ENCODE measurements at regions not wholly inside any gene's neighbourhood (a gene's known extent, or its start where the extent isn't known, plus 50 kb on each side); places are given as distances from the start of the nearest gene placed in this dataset.

- H3K9me3 ChIP-seq (ENCODE audit: insufficient read depth, low read length), result no peaks in the 10 kb centered on the region
- no peaks in the 10 kb centered on the region for H3K4me1 ChIP-seq (ENCODE audit: insufficient read depth, insufficient read length)
- H3K4me3 ChIP-seq (ENCODE audit: insufficient read length, low read depth), result no peak overlapping the region
- no peak for DNase-seq (ENCODE audit: low read depth, low spot score)
- no peaks in the 10 kb centered on the region for H3K27me3 ChIP-seq (ENCODE audit: insufficient read depth, insufficient read length)
- no peak overlapping the region for H3K9ac ChIP-seq (ENCODE audit: insufficient read length, low read depth)
- TF ChIP-seq SUZ12 (IDR thresholded peaks at IDR 0.05; ENCODE audit: extremely low read depth, insufficient read depth, insufficient read length) (no peak), YY1 (IDR thresholded peaks at IDR 0.05; ENCODE audit: insufficient read depth, insufficient read length) (no peak), ZNF274 (IDR thresholded peaks at IDR 0.05; ENCODE audit: low read depth, low read length) (no peak)
- no peaks in the 10 kb centered on the region for H3K36me3 ChIP-seq (ENCODE audit: insufficient read depth, insufficient read length, low read length)
Measured at GRCh38 chr7:108724251-108725100, 154.8 kb downstream of the DNAJB9 start.

DNA sequence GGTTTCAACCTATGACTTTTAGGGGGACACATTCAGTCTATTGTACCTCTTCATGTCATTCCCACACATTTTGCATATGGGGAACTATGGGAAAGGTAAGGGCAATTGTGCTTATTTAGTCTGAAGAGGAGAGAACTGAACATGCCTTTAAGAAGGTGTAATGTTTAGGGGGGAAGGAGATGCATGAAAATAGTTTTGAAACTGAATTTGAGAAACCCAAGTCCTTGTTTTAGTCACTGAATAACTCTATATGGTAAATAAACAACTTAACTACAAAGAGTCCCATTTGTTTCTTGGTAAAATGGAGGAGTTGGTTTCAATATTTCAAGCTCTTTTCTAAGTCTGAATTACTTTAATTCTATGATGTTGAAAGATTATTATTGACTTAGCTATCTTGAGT lies 166.1 kb downstream of the DNAJB9 start:
- H3K27me3 ChIP-seq (ENCODE audit: insufficient read depth, insufficient read length), result no peaks in the 10 kb centered on the region
- DNase-seq (ENCODE audit: low read depth, low spot score), result no peak
- H3K9ac ChIP-seq (ENCODE audit: insufficient read length, low read depth), result no peak overlapping the region
- H3K4me3 ChIP-seq (ENCODE audit: insufficient read length, low read depth), result no peak overlapping the region
- no peaks in the 10 kb centered on the region for H3K36me3 ChIP-seq (ENCODE audit: insufficient read depth, insufficient read length, low read length)
- no peaks in the 10 kb centered on the region for H3K9me3 ChIP-seq (ENCODE audit: insufficient read depth, low read length)
- H3K4me1 ChIP-seq (ENCODE audit: insufficient read depth, insufficient read length), result no peaks in the 10 kb centered on the region
- TF ChIP-seq SUZ12 (IDR thresholded peaks at IDR 0.05; ENCODE audit: extremely low read depth, insufficient read depth, insufficient read length) (no peak), ZNF274 (IDR thresholded peaks at IDR 0.05; ENCODE audit: low read depth, low read length) (no peak), YY1 (IDR thresholded peaks at IDR 0.05; ENCODE audit: insufficient read depth, insufficient read length) (no peak)

- Histone ChIP-seq H3K9me3 (ENCODE audit: insufficient read depth, low read length) (no peaks in the 10 kb centered on the region), H3K27me3 (ENCODE audit: insufficient read depth, insufficient read length) (no peaks in the 10 kb centered on the region), H3K9ac (ENCODE audit: insufficient read length, low read depth) (no peak overlapping the region), H3K4me1 (ENCODE audit: insufficient read depth, insufficient read length) (no peaks in the 10 kb centered on the region), H3K4me3 (ENCODE audit: insufficient read length, low read depth) (no peak overlapping the region), H3K36me3 (ENCODE audit: insufficient read depth, insufficient read length, low read length) (no peaks in the 10 kb centered on the region)
- DNase-seq (ENCODE audit: low read depth, low spot score), result no peak
- no peak for TF ChIP-seq ZNF274 (IDR thresholded peaks at IDR 0.05; ENCODE audit: low read depth, low read length)
- no peak for TF ChIP-seq YY1 (IDR thresholded peaks at IDR 0.05; ENCODE audit: insufficient read depth, insufficient read length)
- no peak for TF ChIP-seq SUZ12 (IDR thresholded peaks at IDR 0.05; ENCODE audit: extremely low read depth, insufficient read depth, insufficient read length)
Measured at GRCh38 chr7:108736221-108736891, 166.7 kb downstream of the DNAJB9 start.

DNA sequence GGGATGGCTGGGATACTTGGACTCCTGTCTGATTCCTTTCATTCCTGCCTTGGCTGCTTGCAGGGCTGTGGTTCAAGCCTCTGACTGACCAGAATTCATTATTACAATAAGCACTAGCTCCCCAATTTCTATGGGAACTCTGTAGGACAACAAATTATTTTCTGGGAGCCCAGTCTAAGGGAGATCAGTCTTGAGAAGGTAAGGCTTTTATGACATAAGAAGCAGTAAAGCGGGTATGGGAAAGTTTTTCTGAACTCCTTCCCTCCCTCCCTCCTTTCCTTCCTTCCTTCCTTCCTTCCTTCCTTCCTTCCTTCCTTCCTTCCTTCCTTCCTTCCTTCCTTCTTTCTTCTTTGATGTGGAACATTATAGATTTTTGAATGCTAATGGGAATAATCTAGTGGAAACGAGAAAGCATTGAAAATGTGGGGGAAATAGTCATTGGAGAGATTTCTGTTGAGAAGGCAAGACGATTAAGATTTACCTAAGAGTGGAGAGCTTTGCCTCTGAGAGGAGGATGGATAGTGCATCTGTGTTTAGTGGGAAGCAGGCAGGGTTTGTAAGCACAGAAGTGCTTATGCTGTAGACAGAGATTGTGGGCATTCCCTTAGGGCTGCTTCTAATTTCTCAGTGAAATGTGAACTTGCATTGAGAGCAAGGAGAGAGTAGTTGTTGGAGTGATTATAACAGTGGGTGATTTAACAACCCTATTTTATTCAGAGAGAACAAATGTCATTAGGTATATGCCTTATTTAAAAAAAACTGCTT lies 201.5 kb downstream of the DNAJB9 start:
- no peak for DNase-seq (ENCODE audit: low read depth, low spot score)
- H3K27me3 ChIP-seq (ENCODE audit: insufficient read depth, insufficient read length), result no peaks in the 10 kb centered on the region
- no peaks in the 10 kb centered on the region for H3K9me3 ChIP-seq (ENCODE audit: insufficient read depth, low read length)
- no peaks in the 10 kb centered on the region for H3K4me1 ChIP-seq (ENCODE audit: insufficient read depth, insufficient read length)
- TF ChIP-seq ZNF274 (IDR thresholded peaks at IDR 0.05; ENCODE audit: low read depth, low read length) (no peak), SUZ12 (IDR thresholded peaks at IDR 0.05; ENCODE audit: extremely low read depth, insufficient read depth, insufficient read length) (no peak), YY1 (IDR thresholded peaks at IDR 0.05; ENCODE audit: insufficient read depth, insufficient read length) (no peak)
- no peaks in the 10 kb centered on the region for H3K36me3 ChIP-seq (ENCODE audit: insufficient read depth, insufficient read length, low read length)
- no peak overlapping the region for H3K4me3 ChIP-seq (ENCODE audit: insufficient read length, low read depth)
- H3K9ac ChIP-seq (ENCODE audit: insufficient read length, low read depth), result no peak overlapping the region

- H3K27me3 ChIP-seq (ENCODE audit: insufficient read depth, insufficient read length), result no peaks in the 10 kb centered on the region
- H3K4me1 ChIP-seq (ENCODE audit: insufficient read depth, insufficient read length), result no peaks in the 10 kb centered on the region
- TF ChIP-seq ZNF274 (IDR thresholded peaks at IDR 0.05; ENCODE audit: low read depth, low read length), result no peak
- TF ChIP-seq SUZ12 (IDR thresholded peaks at IDR 0.05; ENCODE audit: extremely low read depth, insufficient read depth, insufficient read length), result no peak
- no peak for TF ChIP-seq YY1 (IDR thresholded peaks at IDR 0.05; ENCODE audit: insufficient read depth, insufficient read length)
- H3K9me3 ChIP-seq (ENCODE audit: insufficient read depth, low read length), result no peaks in the 10 kb centered on the region
- no peak overlapping the region for H3K4me3 ChIP-seq (ENCODE audit: insufficient read length, low read depth)
- H3K9ac ChIP-seq (ENCODE audit: insufficient read length, low read depth), result no peak overlapping the region
- H3K36me3 ChIP-seq (ENCODE audit: insufficient read depth, insufficient read length, low read length), result no peaks in the 10 kb centered on the region
- no peak for DNase-seq (ENCODE audit: low read depth, low spot score)
Measured at GRCh38 chr7:108771853-108772252, 202.2 kb downstream of the DNAJB9 start.

GRCh38 chr7:108777966-108778365 lies 208.3 kb downstream of the DNAJB9 start:
- Histone ChIP-seq H3K4me1 (ENCODE audit: insufficient read depth, insufficient read length) (no peaks in the 10 kb centered on the region), H3K9ac (ENCODE audit: insufficient read length, low read depth) (no peak overlapping the region), H3K4me3 (ENCODE audit: insufficient read length, low read depth) (no peak overlapping the region), H3K36me3 (ENCODE audit: insufficient read depth, insufficient read length, low read length) (no peaks in the 10 kb centered on the region), H3K9me3 (ENCODE audit: insufficient read depth, low read length) (no peaks in the 10 kb centered on the region), H3K27me3 (ENCODE audit: insufficient read depth, insufficient read length) (no peaks in the 10 kb centered on the region)
- DNase-seq (ENCODE audit: low read depth, low spot score), result no peak
- TF ChIP-seq SUZ12 (IDR thresholded peaks at IDR 0.05; ENCODE audit: extremely low read depth, insufficient read depth, insufficient read length) (no peak), ZNF274 (IDR thresholded peaks at IDR 0.05; ENCODE audit: low read depth, low read length) (no peak), YY1 (IDR thresholded peaks at IDR 0.05; ENCODE audit: insufficient read depth, insufficient read length) (no peak)
